CD4-positive, alpha-beta T cell treated with Interleukin-4 for 4 hours (primary cell): ENCODE measurements at regions not wholly inside any gene's neighbourhood (a gene's known extent, or its start where the extent isn't known, plus 50 kb on each side); places are given as distances from the start of the nearest gene placed in this dataset.

Source experiments
- DNase-seq: peaks from one replicate; pipeline ENCODE4 v3.0.0-alpha.2; 2020

- no peak for DNase-seq
These were observed 82.9 kb downstream of the ELOVL4 start for GRCh38 chr6:79864421-79864820.

GRCh38 chr6:79864001-79864400, 83.4 kb downstream of the ELOVL4 start:
- no peak for DNase-seq

- no peak for DNase-seq
These were observed 83.8 kb downstream of the ELOVL4 start for GRCh38 chr6:79863566-79863965.

- no peak for DNase-seq
These were observed 84.6 kb downstream of the ELOVL4 start for GRCh38 chr6:79862711-79863110.

GRCh38 chr6:79862126-79862525, 85.2 kb downstream of the ELOVL4 start:
- DNase-seq = no peak

GRCh38 chr6:79861023-79861422, 86.3 kb downstream of the ELOVL4 start:
- DNase-seq = no peak

- DNase-seq = no peak
These were observed 99.9 kb downstream of the ELOVL4 start for GRCh38 chr6:79847426-79847825.

GRCh38 chr6:79842376-79843040, 104.8 kb downstream of the ELOVL4 start:
- no peak for DNase-seq

GRCh38 chr6:79841577-79842375, 105.6 kb downstream of the ELOVL4 start:
- no peak for DNase-seq

GRCh38 chr6:79838851-79839250, 108.5 kb downstream of the ELOVL4 start:
- DNase-seq = no peak

- DNase-seq = no peak
These were observed 113.4 kb downstream of the ELOVL4 start for GRCh38 chr6:79833964-79834284.

- no peak for DNase-seq
These were observed 113.9 kb downstream of the ELOVL4 start for GRCh38 chr6:79833264-79833963.

GRCh38 chr6:79832723-79833122, 114.6 kb downstream of the ELOVL4 start:
- no peak for DNase-seq

- no peak for DNase-seq
These were observed 123.2 kb downstream of the ELOVL4 start for GRCh38 chr6:79824202-79824601.

GRCh38 chr6:79821859-79822258, 125.5 kb downstream of the ELOVL4 start:
- DNase-seq = no peak

GRCh38 chr6:79818471-79818870, 128.9 kb downstream of the ELOVL4 start:
- no peak for DNase-seq

GRCh38 chr6:79814940-79815339, 132.4 kb downstream of the ELOVL4 start:
- no peak for DNase-seq

GRCh38 chr6:79813854-79814709, 133.3 kb downstream of the ELOVL4 start:
- peak; percentile 52 for DNase-seq

- no peak for DNase-seq
These were observed 134.1 kb downstream of the ELOVL4 start for GRCh38 chr6:79813143-79813850.

- no peak for DNase-seq
These were observed 135.2 kb downstream of the ELOVL4 start for GRCh38 chr6:79812195-79812594.

GRCh38 chr6:79810871-79811270, 136.5 kb downstream of the ELOVL4 start:
- DNase-seq = no peak

GRCh38 chr6:79810185-79810705, 137.1 kb downstream of the ELOVL4 start:
- DNase-seq = no peak
